ENCODE measurements at regions not wholly inside any gene's neighbourhood (a gene's known extent, or its start where the extent isn't known, plus 50 kb on each side); places are given as distances from the start of the nearest gene placed in this dataset.

DNA sequence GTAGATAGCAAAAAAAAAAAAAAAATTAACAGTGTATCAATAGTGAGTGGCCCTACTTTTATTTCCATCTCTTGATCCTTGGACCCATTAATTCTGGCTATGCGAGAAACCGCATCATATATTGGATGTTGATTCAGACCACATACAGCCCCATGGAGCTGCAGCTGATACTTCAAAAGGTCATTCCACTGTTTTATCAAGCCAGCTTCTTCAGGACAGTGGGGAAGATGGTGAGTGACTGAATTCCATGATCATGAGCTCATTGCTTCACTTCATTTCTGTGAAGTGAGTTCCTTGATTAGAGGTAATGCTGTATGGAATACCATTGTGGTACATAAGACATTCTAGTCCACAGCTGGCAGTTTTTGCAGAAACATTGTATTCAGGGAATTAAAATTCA lies 222.9 kb upstream of the MEF2C start:
- TF ChIP-seq, protein P1, sequence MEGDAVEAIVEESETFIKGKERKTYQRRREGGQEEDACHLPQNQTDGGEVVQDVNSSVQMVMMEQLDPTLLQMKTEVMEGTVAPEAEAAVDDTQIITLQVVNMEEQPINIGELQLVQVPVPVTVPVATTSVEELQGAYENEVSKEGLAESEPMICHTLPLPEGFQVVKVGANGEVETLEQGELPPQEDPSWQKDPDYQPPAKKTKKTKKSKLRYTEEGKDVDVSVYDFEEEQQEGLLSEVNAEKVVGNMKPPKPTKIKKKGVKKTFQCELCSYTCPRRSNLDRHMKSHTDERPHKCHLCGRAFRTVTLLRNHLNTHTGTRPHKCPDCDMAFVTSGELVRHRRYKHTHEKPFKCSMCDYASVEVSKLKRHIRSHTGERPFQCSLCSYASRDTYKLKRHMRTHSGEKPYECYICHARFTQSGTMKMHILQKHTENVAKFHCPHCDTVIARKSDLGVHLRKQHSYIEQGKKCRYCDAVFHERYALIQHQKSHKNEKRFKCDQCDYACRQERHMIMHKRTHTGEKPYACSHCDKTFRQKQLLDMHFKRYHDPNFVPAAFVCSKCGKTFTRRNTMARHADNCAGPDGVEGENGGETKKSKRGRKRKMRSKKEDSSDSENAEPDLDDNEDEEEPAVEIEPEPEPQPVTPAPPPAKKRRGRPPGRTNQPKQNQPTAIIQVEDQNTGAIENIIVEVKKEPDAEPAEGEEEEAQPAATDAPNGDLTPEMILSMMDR (IDR thresholded peaks at IDR 0.05) = no peak
- TF ChIP-seq EP300 (IDR thresholded peaks at IDR 0.05) = no peak
- no peak for TF ChIP-seq POLR2AphosphoS5 (IDR thresholded peaks at IDR 0.05)

Data from stomach (tissue), 4 donors.